Lung microvascular endothelial cell (primary cell): ENCODE measurements at regions not wholly inside any gene's neighbourhood (a gene's known extent, or its start where the extent isn't known, plus 50 kb on each side); places are given as distances from the start of the nearest gene placed in this dataset.

Experiments
- DNase-seq, 2 donors: peaks; one replicate each; pipeline versions ENCODE4 v3.0.0 to v3.0.0-alpha.2; 2010; ENCODE audit warnings: low read depth in 2 of 2

DNA sequence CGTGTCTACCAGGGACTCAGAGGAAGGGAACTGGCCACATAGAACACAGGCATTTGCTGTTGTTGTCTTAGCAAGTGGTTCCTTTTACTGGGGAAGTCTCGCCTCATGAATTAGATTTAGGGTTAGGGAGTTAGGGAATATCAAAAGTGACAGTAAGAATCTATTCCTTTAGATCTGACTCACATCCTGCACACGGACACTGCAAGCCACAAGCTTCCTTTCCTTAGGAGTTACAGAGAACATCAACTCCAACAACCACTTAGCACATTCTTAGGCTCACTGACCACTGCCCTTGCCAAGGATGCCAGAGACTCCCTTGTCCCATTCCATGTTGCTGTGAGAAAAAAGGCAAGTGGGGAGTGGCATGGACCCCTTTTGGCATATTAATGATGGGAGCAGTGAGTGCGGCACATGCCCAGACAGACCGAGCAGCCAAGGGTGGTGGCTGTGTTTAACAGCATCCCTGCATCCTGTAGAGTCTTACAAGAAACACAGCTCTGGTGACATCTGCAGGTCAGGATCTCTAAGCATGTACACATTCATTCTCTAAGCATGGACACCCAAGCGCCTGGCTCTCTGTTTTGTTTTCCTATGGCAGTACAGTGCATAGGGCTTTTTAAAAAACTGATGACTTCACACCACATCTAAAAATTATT, 745.6 kb upstream of the RAB6C start:
- DNase-seq, result no peak

- DNase-seq, result no peak
Observed at GRCh38 chr2:129236601-129237000, 742.9 kb upstream of the RAB6C start.

DNA sequence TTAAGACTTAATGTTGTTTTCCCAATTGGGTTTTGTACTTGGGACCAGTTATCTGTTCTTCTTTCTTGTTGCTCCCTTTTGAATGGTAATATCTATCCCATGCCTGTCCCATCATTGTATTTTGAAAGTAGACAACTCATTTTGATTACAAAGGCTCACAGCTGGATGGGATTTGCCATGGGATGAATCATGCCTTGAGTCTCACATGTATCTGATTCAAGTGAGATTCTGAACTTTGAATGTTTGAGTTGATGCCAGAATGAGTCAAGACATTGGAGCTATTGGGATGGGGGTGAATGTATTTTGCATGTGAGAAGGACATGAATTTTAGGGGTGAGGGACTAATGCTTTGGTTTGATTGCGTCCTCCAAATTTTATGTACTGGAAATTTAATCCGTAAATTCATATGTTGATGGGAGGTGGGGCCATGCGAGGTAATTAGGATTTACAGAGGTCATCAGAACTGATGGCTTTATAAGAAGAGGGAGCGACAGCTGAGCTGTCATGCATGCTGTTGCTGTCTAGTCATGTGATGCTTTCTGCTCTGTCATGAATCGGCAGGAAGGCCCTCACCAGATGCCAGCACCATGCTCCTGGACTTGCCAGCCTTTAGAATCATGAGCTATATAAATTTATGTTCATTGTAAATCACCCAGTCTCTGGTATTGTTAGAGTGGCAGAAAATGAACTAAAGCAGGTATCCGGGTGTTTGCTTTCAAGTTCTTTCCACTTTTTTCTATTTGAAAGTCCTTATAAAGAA, 741.3 kb upstream of the RAB6C start:
- DNase-seq, result no peak

GRCh38 chr2:129239141-129239540, 740.3 kb upstream of the RAB6C start:
- no peak for DNase-seq

GRCh38 chr2:129240061-129240460, 739.4 kb upstream of the RAB6C start:
- no peak for DNase-seq

GRCh38 chr2:129242269-129242668, 737.2 kb upstream of the RAB6C start:
- DNase-seq, result no peak

- no peak for DNase-seq
Observed at GRCh38 chr2:129247751-129248150, 731.7 kb upstream of the RAB6C start.

GRCh38 chr2:129248198-129248597, 731.3 kb upstream of the RAB6C start:
- no peak for DNase-seq

- DNase-seq, result no peak
Observed at GRCh38 chr2:129252781-129253460, 726.5 kb upstream of the RAB6C start.

DNA sequence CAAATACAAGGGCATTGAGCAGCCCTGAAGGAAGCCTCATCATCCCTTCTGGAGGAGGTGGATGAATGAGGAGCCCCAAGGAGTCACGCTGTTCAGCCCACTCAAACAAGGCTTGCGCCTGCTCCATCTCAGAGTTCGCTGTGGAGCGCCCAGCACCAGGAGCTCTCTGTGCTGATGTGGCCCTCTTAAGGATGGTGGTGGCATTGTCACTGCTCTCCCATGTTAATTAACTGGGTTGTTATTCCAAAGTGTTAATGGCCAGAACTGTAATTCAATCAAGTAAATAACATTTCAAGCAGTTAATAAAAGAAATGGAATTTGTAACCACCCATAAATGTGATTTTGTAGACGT, 726.0 kb upstream of the RAB6C start:
- DNase-seq, result no peak

GRCh38 chr2:129254718-129255117, 724.7 kb upstream of the RAB6C start:
- no peak for DNase-seq

DNA sequence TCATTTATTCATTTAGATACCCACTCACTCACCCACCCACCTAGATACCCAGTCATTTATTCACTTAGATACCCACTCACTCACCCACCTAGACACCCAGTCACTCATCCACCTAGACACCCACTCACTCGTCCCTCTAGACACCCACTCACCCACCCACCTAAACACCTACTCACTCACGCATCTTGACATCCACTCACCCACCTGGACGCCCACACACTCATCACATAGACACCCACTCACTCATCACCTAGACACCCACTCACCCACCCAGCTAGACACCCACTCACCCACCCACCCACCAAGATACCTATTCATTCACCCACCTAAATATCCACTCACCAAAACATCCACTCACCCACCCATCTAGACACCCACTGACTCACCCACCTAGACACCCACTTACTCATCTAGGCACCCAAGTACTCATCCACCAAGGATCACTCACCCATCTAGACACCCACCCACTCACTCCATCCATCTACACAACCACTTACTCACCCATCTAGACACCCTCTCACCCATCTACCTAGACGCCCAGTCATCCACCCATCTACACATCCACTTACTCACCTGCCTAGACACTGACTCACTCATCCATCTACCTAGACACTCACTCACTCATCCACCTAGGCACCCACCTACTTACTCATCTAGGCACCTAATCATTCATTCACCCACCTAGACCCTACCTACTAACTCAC, 723.7 kb upstream of the RAB6C start:
- no peak for DNase-seq

- DNase-seq, result no peak
Observed at GRCh38 chr2:129256642-129257041, 722.8 kb upstream of the RAB6C start.

- no peak for DNase-seq
Observed at GRCh38 chr2:129262934-129263333, 716.5 kb upstream of the RAB6C start.

DNA sequence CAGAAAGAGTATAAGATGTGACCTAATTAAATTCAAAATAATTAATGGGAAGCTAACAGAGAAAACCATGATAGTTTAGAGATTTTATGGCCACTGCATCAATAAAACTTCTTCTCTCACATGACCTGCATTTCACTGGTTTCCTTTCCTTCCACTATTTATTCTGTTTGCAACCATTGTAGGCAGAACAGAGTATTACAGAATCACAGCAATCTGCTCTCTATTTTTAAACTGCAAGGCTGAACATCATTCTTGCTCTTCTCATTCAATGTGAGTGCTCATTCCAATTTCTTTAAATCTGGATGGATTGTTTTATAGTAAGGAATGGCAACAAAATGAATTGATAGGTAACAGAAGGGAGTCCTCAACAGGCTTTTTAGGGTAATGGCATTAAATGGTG, 715.5 kb upstream of the RAB6C start:
- no peak for DNase-seq

DNA sequence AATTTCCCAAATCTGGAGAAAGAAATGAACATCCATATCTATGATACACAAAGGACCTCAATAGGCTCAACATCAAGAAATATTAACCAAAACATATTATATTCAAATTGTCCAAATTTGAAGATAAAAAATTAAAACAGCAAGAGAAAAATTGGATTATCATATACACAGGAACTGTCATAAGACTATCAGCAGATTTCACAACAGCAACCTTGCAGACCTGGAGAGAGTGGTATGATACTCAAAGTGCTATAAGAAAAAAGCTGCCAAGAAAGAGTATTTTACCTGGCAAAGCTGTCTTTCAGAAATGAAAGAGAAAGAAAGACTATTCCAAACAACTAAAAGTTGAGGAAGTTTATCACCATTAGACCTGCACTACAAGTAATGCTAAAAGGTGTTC, 711.9 kb upstream of the RAB6C start:
- no peak for DNase-seq

GRCh38 chr2:129273266-129274037, 706.0 kb upstream of the RAB6C start:
- no peak for DNase-seq

GRCh38 chr2:129274038-129274415, 705.4 kb upstream of the RAB6C start:
- no peak for DNase-seq

DNA sequence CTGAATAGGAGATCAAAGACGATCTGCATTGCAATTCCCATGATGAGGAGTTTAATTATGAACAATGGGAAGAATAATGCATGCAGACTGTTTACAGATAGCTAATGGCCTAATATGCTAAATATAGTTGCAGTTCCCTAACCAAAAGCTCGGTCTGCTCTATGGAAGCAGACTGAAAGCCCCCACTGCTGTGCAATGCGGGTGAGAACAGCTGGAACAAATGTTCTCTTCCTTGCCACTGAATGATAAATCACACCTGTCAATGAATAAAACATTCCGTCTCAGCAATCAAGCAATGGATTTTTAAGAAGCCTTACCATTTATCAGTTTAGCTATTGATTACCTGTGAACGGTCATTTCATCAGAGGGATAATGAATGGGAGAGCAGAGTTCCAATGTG, 704.5 kb upstream of the RAB6C start:
- DNase-seq, result no peak

DNA sequence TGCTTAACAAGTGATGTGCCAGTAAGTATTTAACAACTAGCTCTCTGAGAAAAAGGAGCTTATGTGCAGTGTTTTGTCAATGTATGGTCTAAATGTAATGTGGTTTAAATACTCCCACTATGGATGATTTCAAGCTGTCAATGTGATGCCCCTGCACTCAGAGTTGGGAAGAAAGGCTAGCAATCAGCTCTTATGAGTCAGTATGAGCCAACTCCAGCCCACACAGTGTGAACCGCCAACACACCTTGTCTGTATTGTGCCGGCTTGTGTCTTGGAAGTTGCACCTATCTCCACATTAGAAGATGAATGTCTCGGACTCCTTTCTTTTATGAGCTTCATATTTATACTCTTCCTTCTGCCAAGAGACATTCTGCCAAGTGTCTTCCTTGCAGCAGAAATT, 703.8 kb upstream of the RAB6C start:
- no peak for DNase-seq

- no peak for DNase-seq
Observed at GRCh38 chr2:129276978-129277584, 702.4 kb upstream of the RAB6C start.
